ENCODE measurements at regions not wholly inside any gene's neighbourhood (a gene's known extent, or its start where the extent isn't known, plus 50 kb on each side); places are given as distances from the start of the nearest gene placed in this dataset.

DNA sequence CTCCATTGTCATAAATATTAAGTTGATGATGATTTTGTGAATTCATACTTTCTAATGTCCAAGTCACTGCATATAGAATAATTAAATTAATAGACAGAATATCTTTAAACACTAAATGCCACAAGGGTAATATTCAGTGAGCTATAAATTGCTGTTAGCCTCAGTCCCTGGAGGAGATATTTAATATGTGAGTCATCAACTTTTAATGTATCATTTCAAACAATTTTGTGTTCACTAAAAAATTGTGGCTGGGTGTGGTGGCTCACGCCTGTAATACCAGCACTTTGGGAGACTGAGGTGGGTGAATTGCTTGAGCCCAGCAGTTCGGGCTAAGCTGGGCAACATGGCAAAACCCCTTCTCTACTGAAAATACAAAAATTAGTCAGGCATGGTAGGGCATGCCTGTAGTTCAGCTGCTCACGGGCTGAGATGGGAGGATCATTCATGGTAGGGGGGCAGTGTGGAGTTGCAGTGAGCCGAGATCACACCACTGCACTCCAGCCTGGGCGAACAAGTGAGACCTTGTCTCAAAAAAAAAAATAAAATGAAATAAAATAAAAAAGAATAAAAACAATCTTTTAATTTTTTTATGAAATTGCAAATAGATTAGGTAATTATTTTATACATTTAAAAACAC lies 717.3 kb upstream of the CHD1 start:
- intact Hi-C loops (cut with micrococcal nuclease; ENCODE audit: unreplicated experiment) = no loop called here
- H3K4me3 ChIP-seq (ENCODE audit: low read depth, low read length, poor library complexity, severe bottlenecking) = no peak overlapping the region
- POLR2A ChIA-PET = interaction anchor here (0.6 kb wide), 2 partner anchors 8 to 1119 kb away, joined by 3 read pairs; no protein-coding TSS in a partner anchor
- CTCF ChIA-PET (ENCODE audit: unreplicated experiment) = no interaction called here
- no TSS peak for BruUV-seq (replicated peaks)
- H2AFZ ChIP-seq (ENCODE audit: low read length) = no peak overlapping the region
- no peaks in the 10 kb centered on the region for H3K36me3 ChIP-seq (ENCODE audit: insufficient read depth, low read length)
- H3K9me2 ChIP-seq (ENCODE audit: insufficient read depth, low read length) = no peaks in the 10 kb centered on the region
- no peak for DNase-seq (ENCODE audit: low spot score)
- no peak overlapping the region for H3K27ac ChIP-seq (ENCODE audit: low read depth, low read length, poor library complexity, severe bottlenecking)
- H3K9me3 ChIP-seq (ENCODE audit: low read length) = no peaks in the 10 kb centered on the region
- H3K79me2 ChIP-seq (ENCODE audit: insufficient read depth, low read depth, low read length) = no peaks in the 10 kb centered on the region
- TF ChIP-seq EZH2phosphoT487 (IDR thresholded peaks at IDR 0.05; ENCODE audit: borderline replicate concordance, low read depth, low read length) = no peak
- TF ChIP-seq, protein P1, sequence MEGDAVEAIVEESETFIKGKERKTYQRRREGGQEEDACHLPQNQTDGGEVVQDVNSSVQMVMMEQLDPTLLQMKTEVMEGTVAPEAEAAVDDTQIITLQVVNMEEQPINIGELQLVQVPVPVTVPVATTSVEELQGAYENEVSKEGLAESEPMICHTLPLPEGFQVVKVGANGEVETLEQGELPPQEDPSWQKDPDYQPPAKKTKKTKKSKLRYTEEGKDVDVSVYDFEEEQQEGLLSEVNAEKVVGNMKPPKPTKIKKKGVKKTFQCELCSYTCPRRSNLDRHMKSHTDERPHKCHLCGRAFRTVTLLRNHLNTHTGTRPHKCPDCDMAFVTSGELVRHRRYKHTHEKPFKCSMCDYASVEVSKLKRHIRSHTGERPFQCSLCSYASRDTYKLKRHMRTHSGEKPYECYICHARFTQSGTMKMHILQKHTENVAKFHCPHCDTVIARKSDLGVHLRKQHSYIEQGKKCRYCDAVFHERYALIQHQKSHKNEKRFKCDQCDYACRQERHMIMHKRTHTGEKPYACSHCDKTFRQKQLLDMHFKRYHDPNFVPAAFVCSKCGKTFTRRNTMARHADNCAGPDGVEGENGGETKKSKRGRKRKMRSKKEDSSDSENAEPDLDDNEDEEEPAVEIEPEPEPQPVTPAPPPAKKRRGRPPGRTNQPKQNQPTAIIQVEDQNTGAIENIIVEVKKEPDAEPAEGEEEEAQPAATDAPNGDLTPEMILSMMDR (conservative IDR thresholded peaks at IDR 0.05; ENCODE audit: low read length) = no peak
- no peaks in the 10 kb centered on the region for H4K20me1 ChIP-seq (ENCODE audit: insufficient read depth, low read length)
- no peak overlapping the region for H3K4me2 ChIP-seq (ENCODE audit: low read length)
- no peaks in the 10 kb centered on the region for H3K4me1 ChIP-seq (ENCODE audit: insufficient read depth, low read length, poor library complexity, severe bottlenecking)

DNA sequence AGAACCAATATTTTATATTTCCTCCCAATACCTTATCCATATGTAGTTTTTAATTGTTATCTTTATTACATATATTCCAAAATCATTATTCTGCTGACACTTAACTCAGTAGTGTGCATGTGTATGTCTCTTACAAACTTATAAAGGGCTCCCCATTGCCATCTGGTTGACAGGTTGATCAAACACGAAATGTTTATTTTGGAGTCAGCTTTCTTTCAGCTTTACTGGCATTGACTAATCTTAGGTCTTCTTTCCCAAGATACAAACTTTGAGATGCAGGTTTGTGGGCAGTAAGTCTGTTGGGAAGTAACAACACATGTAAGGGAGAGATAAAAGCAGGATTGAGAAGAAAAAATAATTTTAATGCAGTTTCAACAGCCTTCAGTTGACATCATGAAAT lies 716.0 kb upstream of the CHD1 start:
- TF ChIP-seq, protein P1 (conservative IDR thresholded peaks at IDR 0.05; ENCODE audit: low read length) = no peak
- no peak for TF ChIP-seq EZH2phosphoT487 (IDR thresholded peaks at IDR 0.05; ENCODE audit: borderline replicate concordance, low read depth, low read length)
- no peak overlapping the region for H3K4me3 ChIP-seq (ENCODE audit: low read depth, low read length, poor library complexity, severe bottlenecking)
- H2AFZ ChIP-seq (ENCODE audit: low read length) = no peak overlapping the region
- H3K27ac ChIP-seq (ENCODE audit: low read depth, low read length, poor library complexity, severe bottlenecking) = no peak overlapping the region
- DNase-seq (ENCODE audit: low spot score) = no peak
- no peaks in the 10 kb centered on the region for H3K36me3 ChIP-seq (ENCODE audit: insufficient read depth, low read length)
- no peaks in the 10 kb centered on the region for H3K9me3 ChIP-seq (ENCODE audit: low read length)
- H3K9me2 ChIP-seq (ENCODE audit: insufficient read depth, low read length) = no peaks in the 10 kb centered on the region
- H3K4me1 ChIP-seq (ENCODE audit: insufficient read depth, low read length, poor library complexity, severe bottlenecking) = no peaks in the 10 kb centered on the region
- H3K79me2 ChIP-seq (ENCODE audit: insufficient read depth, low read depth, low read length) = no peaks in the 10 kb centered on the region
- POLR2A ChIA-PET = no interaction called here
- no peaks in the 10 kb centered on the region for H4K20me1 ChIP-seq (ENCODE audit: insufficient read depth, low read length)
- H3K4me2 ChIP-seq (ENCODE audit: low read length) = no peak overlapping the region
- intact Hi-C loops (cut with micrococcal nuclease; ENCODE audit: unreplicated experiment) = no loop called here
- CTCF ChIA-PET (ENCODE audit: unreplicated experiment) = no interaction called here
- no TSS peak for BruUV-seq (replicated peaks)

DNA sequence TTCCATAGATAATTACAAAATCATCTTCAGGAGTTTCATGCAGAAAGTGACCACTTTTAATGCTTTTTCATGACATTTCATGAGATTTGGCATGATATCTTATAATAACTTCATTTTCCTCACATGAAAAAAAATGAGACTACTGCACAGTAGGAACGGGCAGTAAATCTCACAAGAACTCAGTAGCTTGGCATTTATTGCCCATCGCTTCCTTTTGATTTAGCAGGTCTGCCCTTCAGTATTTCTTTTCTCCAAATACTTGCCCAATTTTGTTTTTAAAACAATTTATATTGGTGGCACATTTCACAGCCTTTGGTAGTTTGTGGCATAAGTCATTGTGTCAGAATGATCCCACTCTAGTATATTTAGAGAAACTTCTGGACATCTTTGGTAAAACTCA lies 711.8 kb upstream of the CHD1 start:
- no TSS peak for BruUV-seq (replicated peaks)
- no peak for DNase-seq (ENCODE audit: low spot score)
- POLR2A ChIA-PET = no interaction called here

More for the DNA sequence above, 711.8 kb upstream of the CHD1 start:
- H3K36me3 ChIP-seq (ENCODE audit: insufficient read depth, low read length) = no peaks in the 10 kb centered on the region
- no peak overlapping the region for H3K4me3 ChIP-seq (ENCODE audit: low read depth, low read length, poor library complexity, severe bottlenecking)
- no peaks in the 10 kb centered on the region for H3K79me2 ChIP-seq (ENCODE audit: insufficient read depth, low read depth, low read length)
- intact Hi-C loops (cut with micrococcal nuclease; ENCODE audit: unreplicated experiment) = no loop called here
- no peak overlapping the region for H3K4me2 ChIP-seq (ENCODE audit: low read length)
- no peaks in the 10 kb centered on the region for H3K9me3 ChIP-seq (ENCODE audit: low read length)
- no peak overlapping the region for H3K27ac ChIP-seq (ENCODE audit: low read depth, low read length, poor library complexity, severe bottlenecking)
- no peak for TF ChIP-seq EZH2phosphoT487 (IDR thresholded peaks at IDR 0.05; ENCODE audit: borderline replicate concordance, low read depth, low read length)
- TF ChIP-seq, protein P1 (conservative IDR thresholded peaks at IDR 0.05; ENCODE audit: low read length) = no peak
- CTCF ChIA-PET (ENCODE audit: unreplicated experiment) = no interaction called here
- H2AFZ ChIP-seq (ENCODE audit: low read length) = no peak overlapping the region
- no peaks in the 10 kb centered on the region for H3K9me2 ChIP-seq (ENCODE audit: insufficient read depth, low read length)
- no peaks in the 10 kb centered on the region for H4K20me1 ChIP-seq (ENCODE audit: insufficient read depth, low read length)
- H3K4me1 ChIP-seq (ENCODE audit: insufficient read depth, low read length, poor library complexity, severe bottlenecking) = no peaks in the 10 kb centered on the region
